ENCODE measurements at regions not wholly inside any gene's neighbourhood (a gene's known extent, or its start where the extent isn't known, plus 50 kb on each side); places are given as distances from the start of the nearest gene placed in this dataset.
"Not testable (repeated sequence)": the region's sequence is repeated elsewhere in the genome, so short reads cannot be mapped to it uniquely, and the experiment has no call there.

- TF ChIP-seq ZBTB20 (tag by site-specific recombination; IDR thresholded peaks at IDR 0.05); CTCF (tag by site-specific recombination; IDR thresholded peaks at IDR 0.05); ZNF792 (tag by site-specific recombination; IDR thresholded peaks at IDR 0.05); ZBTB10 (tag by site-specific recombination; IDR thresholded peaks at IDR 0.05); ZNF133 (tag by site-specific recombination; IDR thresholded peaks at IDR 0.05); ZNF138 (tag by site-specific recombination; IDR thresholded peaks at IDR 0.05; ENCODE audit: borderline replicate concordance): not testable (repeated sequence)
These were observed 547.3 kb downstream of the TMTC2 start for GRCh38 chr12:83233987-83234386.
